ENCODE measurements at regions not wholly inside any gene's neighbourhood (a gene's known extent, or its start where the extent isn't known, plus 50 kb on each side); places are given as distances from the start of the nearest gene placed in this dataset. TPM values are rescaled to one million over a fixed set of nuclear protein-coding genes. Genes with fewer than 3 reads are reported as not detected.

DNA sequence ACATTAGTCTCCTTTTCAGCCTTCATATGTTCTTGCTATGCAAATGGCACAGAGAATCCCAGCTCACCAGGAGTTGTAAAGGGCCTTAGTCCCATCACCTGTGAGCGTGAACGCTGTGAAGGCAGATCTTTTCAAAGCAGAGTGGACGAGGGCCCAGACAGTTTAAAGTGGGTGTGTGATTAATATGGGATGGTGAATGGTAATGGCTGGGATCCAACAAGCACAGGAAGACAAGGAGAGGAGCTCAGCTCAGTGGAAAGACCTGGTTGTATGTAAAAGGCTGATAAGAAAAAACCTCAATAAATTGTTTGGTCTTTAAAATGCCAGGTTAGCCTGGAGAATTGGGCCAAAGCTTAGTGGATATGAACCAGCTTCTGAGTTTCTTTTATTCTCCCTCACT lies 326.2 kb downstream of the NYAP2 start:
- H3K27me3 ChIP-seq (ENCODE audit: control insufficient read depth in 1 of 2, insufficient read depth in 2 of 2, low read length in 2 of 2): no peaks in the 10 kb centered on the region
- CTCF ChIA-PET: no interaction called here
- TF ChIP-seq, protein P1, sequence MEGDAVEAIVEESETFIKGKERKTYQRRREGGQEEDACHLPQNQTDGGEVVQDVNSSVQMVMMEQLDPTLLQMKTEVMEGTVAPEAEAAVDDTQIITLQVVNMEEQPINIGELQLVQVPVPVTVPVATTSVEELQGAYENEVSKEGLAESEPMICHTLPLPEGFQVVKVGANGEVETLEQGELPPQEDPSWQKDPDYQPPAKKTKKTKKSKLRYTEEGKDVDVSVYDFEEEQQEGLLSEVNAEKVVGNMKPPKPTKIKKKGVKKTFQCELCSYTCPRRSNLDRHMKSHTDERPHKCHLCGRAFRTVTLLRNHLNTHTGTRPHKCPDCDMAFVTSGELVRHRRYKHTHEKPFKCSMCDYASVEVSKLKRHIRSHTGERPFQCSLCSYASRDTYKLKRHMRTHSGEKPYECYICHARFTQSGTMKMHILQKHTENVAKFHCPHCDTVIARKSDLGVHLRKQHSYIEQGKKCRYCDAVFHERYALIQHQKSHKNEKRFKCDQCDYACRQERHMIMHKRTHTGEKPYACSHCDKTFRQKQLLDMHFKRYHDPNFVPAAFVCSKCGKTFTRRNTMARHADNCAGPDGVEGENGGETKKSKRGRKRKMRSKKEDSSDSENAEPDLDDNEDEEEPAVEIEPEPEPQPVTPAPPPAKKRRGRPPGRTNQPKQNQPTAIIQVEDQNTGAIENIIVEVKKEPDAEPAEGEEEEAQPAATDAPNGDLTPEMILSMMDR (IDR thresholded peaks at IDR 0.05): no peak
- POLR2A ChIA-PET: interaction anchor here (0.6 kb wide), 1 partner anchor 268 kb away, joined by 3 read pairs; no protein-coding TSS in a partner anchor
- H3K4me3 ChIP-seq (ENCODE audit: low read length): no peak overlapping the region
- Mint-ChIP-seq H3K4me1 (ENCODE audit: low read depth) (no peaks in the 10 kb centered on the region), H3K4me3 (no peak overlapping the region), H3K9me3 (no peaks in the 10 kb centered on the region), H3K27me3 (peaks cover 9% of the 10 kb centered on the region), H3K27ac (no peak overlapping the region), H3K36me3 (ENCODE audit: low read depth) (no peaks in the 10 kb centered on the region)
- H3K36me3 ChIP-seq (ENCODE audit: insufficient read depth, low read length): no peaks in the 10 kb centered on the region
- no peaks in the 10 kb centered on the region for H3K4me1 ChIP-seq (ENCODE audit: insufficient read depth, low read length)
- no peaks in the 10 kb centered on the region for H3K9me3 ChIP-seq (ENCODE audit: control insufficient read depth in 1 of 2, insufficient read depth in 1 of 2, low read length in 2 of 2)
- DNase-seq (no peak), ATAC-seq (ENCODE audit: poor library complexity) (no peak)
- no peak overlapping the region for H3K27ac ChIP-seq (ENCODE audit: low read depth in 1 of 2, low read length in 2 of 2)
- intact Hi-C loops (cut with DNase I, micrococcal nuclease): no loop called here

Small RNA genes lying in the stretch of these regions (microRNA-seq; reads per million reads assigned to microRNA genes)
- not detected for gene MIR5702 (ENCODE audit: borderline microRNAs expressed, borderline replicate concordance)
